Cerebellar cortex (tissue), 1 donor: ENCODE measurements at regions not wholly inside any gene's neighbourhood (a gene's known extent, or its start where the extent isn't known, plus 50 kb on each side); places are given as distances from the start of the nearest gene placed in this dataset.
"Not testable (repeated sequence)": the region's sequence is repeated elsewhere in the genome, so short reads cannot be mapped to it uniquely, and the experiment has no call there.

Source experiments
- DNase-seq: peaks from one replicate; pipeline ENCODE4 v3.0.0-alpha.2; 2015; ENCODE audit warnings: low spot score

- peak; percentile 88 for DNase-seq
Measured at GRCh38 chr17:20908313-20909267, 134.2 kb downstream of the USP22 start.

GRCh38 chr17:20914658-20915057 lies 128.2 kb downstream of the USP22 start:
- no peak for DNase-seq

GRCh38 chr17:20916383-20916782 lies 126.4 kb downstream of the USP22 start:
- DNase-seq = no peak

GRCh38 chr17:20917610-20918306 lies 125.1 kb downstream of the USP22 start:
- DNase-seq = not testable (repeated sequence)

- no peak for DNase-seq
Measured at GRCh38 chr17:20920095-20920814, 122.6 kb downstream of the USP22 start.

- no peak for DNase-seq
Measured at GRCh38 chr17:20920815-20921199, 122.0 kb downstream of the USP22 start.

GRCh38 chr17:20922128-20922670 lies 120.6 kb downstream of the USP22 start:
- DNase-seq = no peak

GRCh38 chr17:20924306-20924705 lies 118.5 kb downstream of the USP22 start:
- no peak for DNase-seq

GRCh38 chr17:20925091-20925490 lies 117.7 kb downstream of the USP22 start:
- no peak for DNase-seq

GRCh38 chr17:20925954-20926353 lies 116.9 kb downstream of the USP22 start:
- DNase-seq = no peak

- DNase-seq = no peak
Measured at GRCh38 chr17:20926532-20926931, 116.3 kb downstream of the USP22 start.

GRCh38 chr17:20927308-20927977 lies 115.4 kb downstream of the USP22 start:
- no peak for DNase-seq

GRCh38 chr17:20929334-20929733 lies 113.5 kb downstream of the USP22 start:
- no peak for DNase-seq

GRCh38 chr17:20930081-20930760 lies 112.6 kb downstream of the USP22 start:
- DNase-seq = no peak

GRCh38 chr17:20933040-20933439 lies 109.8 kb downstream of the USP22 start:
- DNase-seq = not testable (repeated sequence)

- DNase-seq = no peak
Measured at GRCh38 chr17:20934288-20934687, 108.5 kb downstream of the USP22 start.

- no peak for DNase-seq
Measured at GRCh38 chr17:20935740-20936139, 107.1 kb downstream of the USP22 start.

GRCh38 chr17:20938244-20938643 lies 104.6 kb downstream of the USP22 start:
- no peak for DNase-seq

GRCh38 chr17:20938988-20939615 lies 103.7 kb downstream of the USP22 start:
- no peak for DNase-seq

GRCh38 chr17:20941872-20942271 lies 100.9 kb downstream of the USP22 start:
- no peak for DNase-seq
